SU-DHL-6 (cell line): ENCODE measurements at regions not wholly inside any gene's neighbourhood (a gene's known extent, or its start where the extent isn't known, plus 50 kb on each side); places are given as distances from the start of the nearest gene placed in this dataset.

ENCODE experiments used
- CTCF ChIP-seq: fragments of 200-600 bp; sonication (generic); IDR thresholded peaks from one replicate; pipeline ENCODE4 v1.5.1; 2017; ENCODE audit warnings: antibody characterized with exemption, mild to moderate bottlenecking, low read length, moderate library complexity; ENCODE audit not compliant: insufficient read depth, poor library complexity, severe bottlenecking
- EZH2phosphoT487 ChIP-seq: fragments of 200-600 bp; sonication (generic), shearing (Covaris generic); conservative IDR thresholded peaks from 2 replicates; pipeline ENCODE4 v1.6.1; 2018; ENCODE audit warnings: mild to moderate bottlenecking, antibody characterized with exemption, low read length, moderate library complexity, mixed read lengths

- no peak for TF ChIP-seq CTCF
- no peak for TF ChIP-seq EZH2phosphoT487
Measured at GRCh38 chr5:118700510-118700909, 287.8 kb downstream of the DTWD2 start.
